Fibroblast of mammary gland (primary cell): ENCODE measurements at regions not wholly inside any gene's neighbourhood (a gene's known extent, or its start where the extent isn't known, plus 50 kb on each side); places are given as distances from the start of the nearest gene placed in this dataset.

Source experiments
- DNase-seq: peaks from one replicate; pipeline ENCODE4 v3.0.0-alpha.2; 2010; ENCODE audit warnings: low read depth
- H3K4me3 ChIP-seq: 2 replicates; pipeline ENCODE4 v1.5.1; 2011; ENCODE audit warnings: low read depth, mild to moderate bottlenecking, low read length, moderate library complexity; ENCODE audit not compliant: control insufficient read depth
- TF ChIP-seq, protein P1 (sequence below): conservative IDR thresholded peaks from 2 replicates; pipeline ENCODE4 v1.5.1; 2011; ENCODE audit warnings: low read depth, low read length, inconsistent platforms; ENCODE audit not compliant: control insufficient read depth, insufficient read depth

GRCh38 chr2:166802475-166802874 lies 85.8 kb upstream of the XIRP2 start:
- no peak for DNase-seq
- TF ChIP-seq, protein P1, sequence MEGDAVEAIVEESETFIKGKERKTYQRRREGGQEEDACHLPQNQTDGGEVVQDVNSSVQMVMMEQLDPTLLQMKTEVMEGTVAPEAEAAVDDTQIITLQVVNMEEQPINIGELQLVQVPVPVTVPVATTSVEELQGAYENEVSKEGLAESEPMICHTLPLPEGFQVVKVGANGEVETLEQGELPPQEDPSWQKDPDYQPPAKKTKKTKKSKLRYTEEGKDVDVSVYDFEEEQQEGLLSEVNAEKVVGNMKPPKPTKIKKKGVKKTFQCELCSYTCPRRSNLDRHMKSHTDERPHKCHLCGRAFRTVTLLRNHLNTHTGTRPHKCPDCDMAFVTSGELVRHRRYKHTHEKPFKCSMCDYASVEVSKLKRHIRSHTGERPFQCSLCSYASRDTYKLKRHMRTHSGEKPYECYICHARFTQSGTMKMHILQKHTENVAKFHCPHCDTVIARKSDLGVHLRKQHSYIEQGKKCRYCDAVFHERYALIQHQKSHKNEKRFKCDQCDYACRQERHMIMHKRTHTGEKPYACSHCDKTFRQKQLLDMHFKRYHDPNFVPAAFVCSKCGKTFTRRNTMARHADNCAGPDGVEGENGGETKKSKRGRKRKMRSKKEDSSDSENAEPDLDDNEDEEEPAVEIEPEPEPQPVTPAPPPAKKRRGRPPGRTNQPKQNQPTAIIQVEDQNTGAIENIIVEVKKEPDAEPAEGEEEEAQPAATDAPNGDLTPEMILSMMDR, result no peak
- no peak overlapping the region for H3K4me3 ChIP-seq

DNA sequence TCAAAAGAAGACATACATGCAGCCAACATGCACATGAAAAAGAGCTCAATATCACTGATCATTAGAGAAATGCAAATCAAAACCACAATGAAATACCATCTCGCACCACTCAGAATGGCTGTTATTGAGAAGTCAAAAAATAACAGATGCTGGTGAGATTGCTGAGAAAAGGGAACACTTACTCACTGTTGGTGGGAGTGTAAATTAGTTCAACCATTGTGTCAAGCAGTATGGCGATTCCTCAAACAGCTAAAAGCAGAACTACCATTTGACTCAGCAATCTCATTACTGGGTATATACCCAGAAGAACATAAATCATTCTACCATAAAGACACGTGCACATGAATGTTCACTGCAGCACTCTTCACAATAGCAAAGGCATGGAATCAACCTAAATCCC lies 95.5 kb upstream of the XIRP2 start:
- H3K4me3 ChIP-seq, result no peak overlapping the region
- no peak for DNase-seq
- TF ChIP-seq, protein P1, result no peak

DNA sequence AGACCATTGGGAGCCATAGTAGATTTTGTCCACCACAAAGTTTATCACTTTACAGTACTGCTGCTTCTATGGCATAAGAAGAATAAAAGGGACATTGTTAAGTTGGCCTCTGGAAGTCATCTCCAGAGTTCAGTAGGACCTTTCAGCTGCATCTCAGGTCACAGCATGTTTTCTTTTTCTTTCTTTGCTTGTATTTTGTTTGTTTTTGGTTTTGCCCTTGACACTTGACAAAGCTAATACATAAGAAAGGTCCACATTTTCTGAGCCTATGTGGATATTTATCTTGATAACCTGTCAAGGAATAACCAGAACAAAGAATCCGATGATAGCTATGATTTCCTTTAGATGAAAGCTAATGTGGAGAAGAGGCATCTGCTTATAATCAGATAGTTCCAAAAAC lies 101.6 kb upstream of the XIRP2 start:
- no peak overlapping the region for H3K4me3 ChIP-seq
- DNase-seq, result no peak
- TF ChIP-seq, protein P1, result no peak

DNA sequence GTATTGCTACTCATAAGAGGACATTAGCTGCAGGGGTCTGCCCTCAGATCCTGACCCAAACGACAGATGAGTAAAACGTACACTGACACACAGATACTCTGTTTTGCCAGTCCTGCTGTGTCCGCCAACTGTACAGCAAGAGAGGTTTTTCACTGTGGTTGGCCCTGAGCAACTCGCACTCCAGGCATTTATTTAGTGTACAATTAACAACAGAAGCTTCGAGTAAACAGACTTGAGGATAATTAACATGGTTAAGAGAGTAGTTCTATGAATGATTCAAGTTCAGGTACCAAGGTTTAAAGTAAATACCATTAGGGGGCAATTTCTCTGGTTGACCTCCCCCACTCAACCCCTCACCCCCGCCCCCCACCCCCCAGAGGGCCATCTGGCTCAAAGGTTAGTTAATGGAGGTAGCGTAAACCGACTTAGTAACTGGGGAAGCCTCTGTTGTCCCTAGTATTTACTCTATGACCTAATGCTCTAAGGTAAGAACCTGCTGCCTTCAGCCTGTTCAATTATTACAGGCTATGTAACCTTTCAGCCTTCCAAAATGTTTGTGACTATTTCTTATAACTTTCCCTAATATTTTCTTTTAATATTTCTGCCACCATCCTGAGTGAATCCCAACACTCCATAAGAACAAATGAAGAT lies 103.9 kb upstream of the XIRP2 start:
- H3K4me3 ChIP-seq, result no peak overlapping the region
- DNase-seq, result no peak
- TF ChIP-seq, protein P1, result no peak

DNA sequence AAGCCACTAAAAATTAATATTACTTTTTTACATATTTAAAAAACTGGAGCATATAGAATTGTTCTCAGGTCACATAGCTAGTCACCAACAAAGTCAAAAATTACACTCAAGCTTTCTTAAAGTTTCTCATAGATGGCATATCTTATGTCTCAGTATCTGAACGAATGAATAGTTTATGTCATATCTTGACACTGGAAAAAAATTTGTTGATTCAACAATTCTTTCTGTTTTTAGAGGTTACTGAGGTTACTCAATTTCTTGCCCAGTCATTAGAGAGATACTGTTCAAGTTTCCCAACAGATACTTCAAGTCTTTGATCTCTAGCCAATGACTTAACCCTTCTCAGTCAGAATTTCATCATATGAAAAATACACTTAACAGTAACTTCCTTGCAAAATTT lies 113.1 kb upstream of the XIRP2 start:
- H3K4me3 ChIP-seq, result no peak overlapping the region
- DNase-seq, result no peak
- TF ChIP-seq, protein P1, result no peak

DNA sequence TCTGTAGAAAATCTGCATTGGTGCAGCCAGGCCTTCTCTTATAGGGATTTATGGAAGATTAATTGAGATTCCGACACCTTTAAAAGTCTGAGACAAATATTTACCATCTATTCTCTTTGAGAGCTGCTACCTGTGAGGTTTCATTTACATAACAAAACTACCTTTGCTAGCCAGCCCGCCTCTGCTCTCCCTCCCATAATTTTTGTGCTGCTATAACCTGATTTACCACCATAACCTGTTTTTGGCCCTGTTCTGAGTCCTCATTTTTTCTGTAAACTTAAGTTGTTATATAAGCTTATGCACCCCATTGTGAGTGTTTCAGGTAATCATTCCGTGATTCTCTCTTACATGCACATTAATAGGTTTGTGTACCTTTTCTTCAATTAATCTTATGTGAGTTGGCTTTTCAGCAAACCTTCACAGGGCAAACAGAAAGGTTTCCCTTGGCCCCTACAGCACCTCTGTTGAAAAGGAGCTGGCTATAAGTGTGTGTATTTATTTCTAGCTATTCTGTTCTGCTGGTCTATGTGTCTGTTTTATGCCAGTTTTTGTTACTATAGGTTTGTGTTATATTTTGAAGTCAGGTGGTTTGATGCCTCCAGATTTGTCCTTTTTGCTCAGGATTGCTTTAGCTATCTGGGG lies 114.9 kb upstream of the XIRP2 start:
- TF ChIP-seq, protein P1, result no peak
- no peak for DNase-seq
- no peak overlapping the region for H3K4me3 ChIP-seq
